ENCODE measurements at regions not wholly inside any gene's neighbourhood (a gene's known extent, or its start where the extent isn't known, plus 50 kb on each side); places are given as distances from the start of the nearest gene placed in this dataset.

DNA sequence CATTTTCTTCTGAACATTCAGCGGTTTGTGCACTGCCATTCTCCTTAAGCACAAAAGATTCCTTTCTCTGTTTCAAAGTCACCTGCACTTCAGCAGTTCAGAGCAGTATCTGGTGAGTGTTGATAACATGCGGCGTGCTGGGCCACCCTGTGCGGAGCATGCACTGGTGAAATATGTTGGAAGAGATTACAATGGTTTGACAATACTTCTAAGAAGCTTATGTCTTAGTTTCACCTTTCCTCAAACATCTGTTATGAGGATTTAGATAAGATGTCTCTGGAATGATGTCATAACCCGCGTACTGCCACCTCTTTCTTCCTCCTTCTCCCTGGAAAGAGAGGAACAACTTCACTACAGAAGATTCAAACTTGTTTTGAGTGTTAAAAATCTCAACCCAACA lies 650.3 kb downstream of the AJAP1 start:
- intact Hi-C loops (cut with micrococcal nuclease) = no loop called here

DNA sequence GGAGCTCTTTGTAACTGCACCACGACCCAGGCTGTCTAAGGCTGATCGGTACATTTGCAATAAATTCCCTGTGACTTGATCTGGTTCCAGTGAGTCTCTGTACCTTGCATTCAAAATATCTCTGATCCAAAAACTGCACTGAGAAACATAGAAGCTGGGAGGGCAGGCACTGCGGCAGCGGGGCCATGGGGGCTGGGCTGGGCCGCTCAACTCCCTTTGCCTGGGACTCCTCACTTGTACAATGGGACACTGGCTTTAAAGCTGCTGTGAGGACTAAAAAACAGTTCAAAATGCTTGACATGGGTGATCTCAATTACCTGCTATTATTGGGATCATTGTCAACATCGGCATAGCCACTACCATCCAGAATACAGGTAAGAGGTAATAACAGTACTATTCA lies 644.0 kb downstream of the AJAP1 start:
- intact Hi-C loops (cut with micrococcal nuclease) = no loop called here

DNA sequence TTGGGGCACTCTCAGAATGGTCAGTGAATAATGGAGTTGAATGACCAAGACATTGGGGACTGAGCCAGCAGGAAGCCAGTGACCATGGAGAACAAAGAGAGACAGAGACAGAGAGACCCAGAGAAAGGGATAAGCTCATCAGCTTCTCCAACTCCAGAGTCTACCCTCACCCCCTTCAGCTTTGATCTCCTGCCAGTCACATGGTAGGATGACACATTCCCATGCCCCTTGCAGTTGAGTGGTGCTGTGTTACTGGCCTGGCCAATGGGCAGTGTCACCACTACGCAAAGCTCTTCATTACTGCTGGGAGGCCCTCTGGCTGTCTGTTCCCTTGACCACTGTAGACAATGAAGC lies 643.5 kb downstream of the AJAP1 start:
- intact Hi-C loops (cut with micrococcal nuclease) = no loop called here

DNA sequence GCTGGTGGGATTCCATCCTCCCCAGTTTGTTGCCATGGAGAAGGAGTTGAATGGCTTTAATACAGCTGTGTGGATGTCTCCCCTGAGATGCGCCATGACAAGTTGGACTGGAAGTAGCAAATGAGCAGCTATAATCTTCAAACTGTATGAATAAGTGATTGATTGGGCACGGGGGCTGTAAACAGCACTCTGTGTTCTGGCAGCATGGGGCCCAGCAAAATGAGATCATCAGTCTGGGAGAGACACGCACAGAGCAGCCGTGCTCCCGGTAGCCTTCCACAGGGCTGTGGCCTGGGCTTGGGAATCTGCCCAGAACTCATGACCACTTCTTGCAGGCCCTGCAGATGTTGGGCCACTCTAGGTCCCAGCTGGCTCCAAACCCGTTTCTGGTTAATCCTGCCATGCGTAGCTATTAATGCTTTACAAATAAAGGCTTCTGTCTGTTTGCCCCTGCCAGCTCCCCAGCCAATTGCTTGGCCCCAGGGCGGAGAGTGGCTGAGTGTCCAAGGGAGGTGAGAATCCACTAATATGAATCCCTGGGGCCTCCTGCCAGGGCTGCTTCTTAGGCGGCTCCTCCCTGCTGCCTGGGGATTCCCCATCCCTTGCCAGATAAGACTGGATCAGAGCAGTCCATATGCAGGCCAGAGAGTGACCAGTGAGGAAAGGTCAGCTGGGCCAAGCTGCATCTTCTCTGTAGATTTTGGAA lies 642.9 kb downstream of the AJAP1 start:
- intact Hi-C loops (cut with micrococcal nuclease) = no loop called here

DNA sequence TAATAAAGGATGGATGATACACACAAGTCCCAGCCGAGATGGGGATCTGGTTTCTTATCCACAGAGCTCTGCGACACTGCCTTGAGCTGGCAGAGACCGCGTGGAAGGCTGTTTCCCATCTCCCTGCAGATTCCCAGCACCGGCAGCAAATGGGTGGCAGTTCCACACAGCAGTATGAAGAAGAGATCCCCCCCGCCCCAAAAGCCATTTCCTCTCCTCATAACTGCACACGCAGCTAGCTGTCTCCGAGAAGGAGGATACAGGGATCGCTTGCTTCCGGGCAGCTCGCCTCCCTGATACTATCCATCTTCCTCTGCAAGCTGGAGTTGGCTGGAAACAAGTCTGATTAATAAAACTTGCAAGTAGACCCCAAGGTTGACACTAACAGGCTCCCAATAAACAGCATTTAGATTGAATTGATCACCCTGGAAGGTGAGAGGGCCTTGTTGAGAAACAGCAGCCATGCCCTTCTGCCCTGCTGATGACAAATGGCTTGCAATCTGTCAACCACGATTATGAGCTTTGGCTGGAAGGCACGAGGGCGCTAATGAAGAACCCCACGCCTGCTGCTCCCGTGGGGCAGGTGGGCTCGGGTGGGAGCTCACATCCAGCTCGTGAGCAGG lies 642.3 kb downstream of the AJAP1 start:
- intact Hi-C loops (cut with micrococcal nuclease) = no loop called here

DNA sequence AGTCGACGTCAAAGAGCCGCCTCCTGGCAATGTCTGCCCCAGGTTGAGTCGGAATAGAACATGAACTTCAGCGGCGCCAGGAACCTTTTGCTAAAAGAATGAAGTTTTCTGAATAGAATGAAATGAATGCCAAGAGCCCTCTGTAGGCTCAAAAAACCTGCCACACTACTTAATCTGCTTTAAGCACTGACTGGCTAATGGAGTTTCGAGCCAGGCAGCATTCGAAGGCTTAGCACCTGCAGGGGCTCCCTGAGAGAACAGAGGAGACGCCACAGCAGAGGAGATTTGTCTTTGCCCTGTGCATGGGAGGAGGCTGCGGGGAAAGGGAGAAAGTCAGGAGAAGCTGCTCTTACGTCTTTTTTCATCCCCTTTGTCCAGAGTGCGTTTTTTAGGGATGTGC lies 641.7 kb downstream of the AJAP1 start:
- intact Hi-C loops (cut with micrococcal nuclease) = no loop called here

DNA sequence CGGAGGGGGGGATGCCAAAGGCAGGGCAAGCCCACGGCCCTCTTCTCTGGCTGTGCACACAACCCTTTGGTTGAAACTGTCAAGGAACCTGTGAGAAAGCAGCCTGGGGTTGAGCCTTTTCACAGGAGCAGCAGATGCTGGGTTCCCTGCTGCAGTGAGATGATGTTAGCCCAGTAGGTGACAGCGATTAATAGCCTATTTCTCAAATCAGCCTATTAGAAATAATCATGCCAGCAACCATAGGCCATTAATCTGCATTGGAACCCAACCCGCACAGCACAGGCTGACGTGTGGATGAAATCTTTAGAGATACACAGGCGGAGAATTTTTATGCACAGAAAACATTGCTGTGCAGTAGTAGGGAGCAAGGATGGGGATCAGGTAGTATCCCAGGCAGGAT lies 637.5 kb downstream of the AJAP1 start:
- intact Hi-C loops (cut with micrococcal nuclease) = no loop called here

DNA sequence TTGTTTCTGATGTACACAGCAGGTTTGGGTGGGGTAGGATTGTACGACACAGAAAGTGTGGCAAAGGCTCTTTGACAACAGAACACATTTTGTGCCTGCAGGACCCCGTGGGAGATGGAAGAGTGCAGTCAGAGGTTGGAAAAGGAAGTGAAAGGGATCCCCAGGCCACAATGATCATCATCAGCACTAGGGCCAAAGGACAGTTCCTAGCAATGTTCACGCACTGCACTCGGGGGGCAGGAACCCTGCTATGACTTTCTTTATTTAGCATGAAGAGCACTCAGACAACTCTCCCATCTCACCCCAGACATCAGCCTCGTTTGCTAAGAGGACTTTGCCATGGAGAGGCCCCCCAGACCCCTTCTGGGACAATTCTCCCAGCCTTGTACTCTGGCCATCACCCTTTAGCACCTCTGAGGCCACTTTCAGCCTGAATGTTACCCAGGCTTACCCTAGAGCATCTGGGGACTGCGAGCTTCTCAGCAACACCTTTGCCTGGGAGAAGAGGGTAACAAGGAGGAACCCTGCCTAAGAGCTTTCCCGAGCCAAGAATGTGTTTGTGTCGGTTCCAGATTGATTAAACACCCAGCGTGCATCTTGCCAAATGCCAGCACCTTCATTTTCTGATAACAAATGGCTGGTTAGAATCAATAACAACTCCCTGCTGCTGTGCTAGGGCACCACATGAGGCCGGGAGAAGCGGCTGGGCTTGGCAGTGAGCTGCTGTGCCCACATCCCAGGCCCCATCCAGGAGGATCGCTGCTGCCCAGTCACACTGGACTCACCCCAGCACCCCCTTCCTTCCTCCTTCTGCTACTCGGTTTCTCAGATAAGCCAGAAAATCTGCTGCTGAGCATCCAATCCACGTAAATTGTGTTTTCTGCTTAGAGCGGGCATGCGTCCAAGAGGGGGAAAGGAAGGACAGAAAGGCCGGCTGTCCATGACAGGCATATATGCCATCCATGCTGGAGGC lies 633.1 kb downstream of the AJAP1 start:
- intact Hi-C loops (cut with micrococcal nuclease) = no loop called here

DNA sequence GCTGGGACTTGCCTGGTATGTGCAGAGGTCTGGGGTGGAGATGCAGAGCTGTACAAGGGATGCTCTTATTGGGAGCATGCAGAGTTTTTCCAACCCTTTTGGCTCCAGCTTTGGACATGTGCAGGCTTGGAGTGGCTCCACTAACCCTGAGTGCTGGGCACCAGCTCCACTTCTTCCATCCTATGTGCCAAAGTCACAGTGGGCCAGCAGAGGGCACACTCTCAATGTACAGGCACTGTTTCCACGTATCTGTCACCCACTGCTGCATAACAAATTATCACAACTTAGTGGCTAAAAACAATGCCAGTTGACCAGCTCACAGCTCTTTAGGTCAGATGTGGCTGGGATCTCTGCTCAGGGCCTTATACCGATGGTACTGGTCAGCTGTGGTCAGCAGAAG lies 631.8 kb downstream of the AJAP1 start:
- intact Hi-C loops (cut with micrococcal nuclease) = no loop called here

DNA sequence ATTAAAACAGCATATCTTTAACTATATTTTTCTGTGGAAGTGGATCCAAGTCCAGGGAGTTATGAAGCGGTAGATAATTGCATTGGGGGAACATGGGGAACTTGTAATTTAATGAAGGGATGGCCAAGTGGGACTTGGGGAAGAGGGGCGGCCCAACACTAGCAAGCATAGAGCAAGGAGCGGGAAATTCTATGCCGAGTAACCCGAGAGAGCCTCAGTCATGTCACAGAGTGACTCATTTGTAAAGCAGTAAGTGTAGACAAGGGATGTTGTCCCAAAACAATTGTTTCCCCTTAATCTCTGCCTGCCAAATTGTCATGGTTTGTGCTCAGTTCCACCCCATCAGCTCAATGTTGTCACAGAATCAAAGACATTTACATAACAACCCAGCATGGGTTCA lies 620.1 kb downstream of the AJAP1 start:
- intact Hi-C loops (cut with micrococcal nuclease) = no loop called here

DNA sequence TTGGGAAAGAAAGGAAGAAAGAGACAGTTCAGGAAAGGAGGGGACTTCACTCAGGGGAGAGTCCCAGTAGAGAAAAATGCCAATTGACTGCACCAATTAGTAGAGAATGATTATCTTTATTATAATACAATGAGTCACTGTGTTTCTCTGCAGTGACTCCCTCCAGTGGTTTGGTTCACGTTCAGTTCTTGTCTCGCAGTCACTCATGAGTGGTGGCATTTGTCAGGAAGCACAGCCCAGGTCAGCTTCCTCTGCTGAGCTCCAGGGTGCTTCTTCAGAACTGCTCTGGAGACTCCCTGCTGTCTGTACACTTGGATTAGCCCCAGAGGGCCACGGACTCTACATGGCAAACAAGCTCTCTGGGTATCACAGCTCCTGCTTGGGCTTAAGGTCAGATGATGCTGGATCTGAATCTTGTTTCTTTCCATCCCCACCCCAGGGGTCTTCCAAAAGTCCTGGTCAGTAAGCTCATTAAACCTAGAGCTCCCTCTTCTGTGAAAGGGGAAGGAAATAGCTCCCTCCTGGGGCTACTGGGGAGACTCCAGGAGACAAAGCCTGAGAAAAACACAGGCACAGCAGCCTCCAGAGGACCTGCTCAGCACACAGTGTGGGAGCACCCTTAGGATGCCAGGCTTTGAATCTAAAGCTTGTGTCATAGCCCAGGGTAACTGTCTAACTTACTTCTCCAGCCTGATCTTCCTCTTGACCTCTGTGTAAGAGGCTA lies 619.0 kb downstream of the AJAP1 start:
- intact Hi-C loops (cut with micrococcal nuclease) = no loop called here

DNA sequence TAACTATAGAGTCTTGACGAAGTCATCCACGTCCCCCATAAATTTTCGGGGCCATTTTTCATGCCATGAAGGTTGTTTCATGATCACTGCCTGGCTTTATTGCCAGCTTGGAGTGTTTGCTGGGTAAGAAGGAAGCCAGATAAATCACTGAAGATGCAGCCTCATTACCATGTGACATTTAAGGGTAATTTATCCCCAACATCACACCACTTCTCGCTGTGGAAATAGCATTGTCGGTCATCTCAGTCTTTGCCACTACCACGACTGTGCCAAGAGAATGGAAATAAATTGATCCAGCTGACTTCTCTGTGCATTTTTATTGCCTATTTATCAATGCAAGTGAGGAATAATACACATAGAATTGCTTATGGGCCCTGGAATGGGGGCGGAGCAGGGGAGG lies 617.9 kb downstream of the AJAP1 start:
- intact Hi-C loops (cut with micrococcal nuclease) = no loop called here

DNA sequence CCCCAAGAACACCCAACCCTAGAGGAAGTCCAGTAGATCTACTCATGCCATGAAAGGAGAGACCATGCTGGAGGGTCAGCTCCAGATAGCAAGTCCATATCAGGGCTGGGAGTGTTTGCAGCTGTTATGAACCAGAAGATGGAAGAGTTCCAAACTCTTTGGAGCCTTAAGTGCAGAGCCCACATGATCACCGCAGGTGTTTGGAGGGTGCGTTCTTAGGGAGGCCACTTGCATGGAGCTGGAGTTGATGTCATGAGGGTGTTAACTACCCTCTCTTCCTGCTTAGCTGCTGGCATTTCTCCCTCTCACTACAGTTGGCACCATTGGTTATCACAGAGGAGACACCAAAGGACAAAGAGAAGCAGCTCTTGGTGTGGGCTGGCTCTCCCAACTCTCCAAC lies 616.9 kb downstream of the AJAP1 start:
- intact Hi-C loops (cut with micrococcal nuclease) = no loop called here

DNA sequence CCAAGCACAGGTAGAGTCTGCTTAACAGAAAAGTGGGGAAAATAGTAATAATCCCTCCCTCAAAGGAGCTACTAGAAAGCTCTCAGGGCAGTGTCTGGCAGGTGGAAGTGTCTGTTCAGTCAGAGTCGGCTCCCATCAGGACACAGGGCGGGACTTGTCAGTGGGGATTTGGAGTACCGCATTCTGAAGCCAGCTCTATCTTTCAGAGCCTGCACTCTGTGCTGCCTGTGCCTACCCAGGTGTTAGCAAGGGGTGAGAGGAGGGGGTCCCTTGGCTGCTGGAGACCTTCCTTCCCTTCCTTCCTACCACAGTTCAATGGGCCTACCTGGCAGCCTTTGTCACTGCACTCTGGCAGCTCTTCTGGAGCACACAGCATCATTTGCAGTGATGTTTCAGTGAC lies 615.5 kb downstream of the AJAP1 start:
- intact Hi-C loops (cut with micrococcal nuclease) = no loop called here

DNA sequence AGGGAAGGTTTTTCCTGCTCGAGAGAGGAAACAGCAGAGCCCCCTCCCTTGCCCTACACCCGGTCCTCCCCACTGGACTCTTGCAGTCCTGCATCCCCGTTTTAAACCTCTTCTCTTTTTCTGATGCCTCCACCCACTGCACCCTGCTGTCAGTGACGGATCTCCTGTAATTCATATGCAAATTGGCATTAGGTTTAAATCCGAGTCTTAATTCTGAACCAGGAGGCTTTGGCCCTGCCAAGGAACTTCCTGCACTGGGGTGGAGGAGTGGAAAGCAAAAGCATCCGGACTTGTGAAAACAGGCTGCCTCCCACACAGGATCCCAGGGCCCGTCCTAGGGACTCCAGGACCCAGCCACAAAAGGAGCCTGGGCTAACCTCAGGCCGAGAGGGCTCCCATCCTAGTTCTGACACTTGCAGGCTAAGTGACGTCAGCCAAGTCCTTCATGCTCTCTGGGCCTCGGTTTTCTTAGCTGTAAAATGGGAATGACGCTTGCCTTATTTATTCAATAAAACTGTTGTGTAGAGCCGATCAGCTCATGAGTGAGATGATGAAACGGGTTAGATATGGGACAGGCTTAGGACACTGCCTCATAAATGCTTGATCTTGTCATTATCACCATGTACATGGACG lies 613.3 kb downstream of the AJAP1 start:
- intact Hi-C loops (cut with micrococcal nuclease) = no loop called here

DNA sequence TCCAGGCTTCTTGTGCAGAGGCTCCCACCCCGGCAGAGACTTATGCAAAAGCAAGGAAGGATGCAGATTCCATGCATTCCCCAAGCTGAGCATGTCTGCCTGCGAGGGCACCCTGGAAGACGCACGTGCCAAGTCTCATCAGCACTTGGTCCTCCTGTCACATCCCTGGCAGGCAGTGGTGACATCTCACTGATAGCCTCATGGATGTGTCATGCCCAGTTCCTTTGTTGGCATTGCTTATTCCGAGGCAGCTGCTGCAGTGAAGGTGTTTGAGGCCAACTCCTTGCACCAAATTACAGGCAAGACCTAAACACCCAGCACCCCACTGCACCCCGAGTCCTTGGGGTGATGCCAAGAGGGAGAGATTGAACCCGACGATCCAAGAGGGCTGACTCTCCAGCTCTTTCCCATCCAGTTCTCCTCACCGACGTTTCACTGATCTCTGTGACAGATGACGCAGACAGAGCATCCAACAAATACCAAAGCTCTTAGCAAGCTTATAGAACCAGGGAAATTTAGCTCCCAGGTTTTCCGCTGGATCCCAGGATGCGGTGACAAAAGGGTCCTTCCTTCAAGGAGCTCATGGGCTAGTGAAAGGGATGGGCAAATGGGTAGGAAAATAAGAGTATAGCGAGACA lies 611.1 kb downstream of the AJAP1 start:
- intact Hi-C loops (cut with micrococcal nuclease) = no loop called here

DNA sequence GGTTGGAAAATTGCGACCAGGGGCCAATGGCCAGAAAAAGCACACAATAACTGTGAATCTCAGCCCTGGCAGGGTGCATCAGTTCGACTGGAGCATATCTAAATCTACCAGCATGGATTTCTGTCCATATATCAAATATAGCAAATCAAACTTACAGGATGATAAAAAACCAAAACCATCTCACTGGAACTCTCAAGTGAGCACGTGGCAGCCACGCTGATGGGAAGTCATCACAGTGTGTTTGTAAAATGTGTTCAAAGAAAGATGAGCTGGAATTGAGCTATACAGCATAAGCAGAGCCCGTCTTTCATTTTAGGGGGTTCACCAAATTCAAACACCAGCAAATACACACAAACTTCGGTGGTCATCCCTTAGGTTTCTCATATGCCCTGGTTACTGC lies 610.1 kb downstream of the AJAP1 start:
- intact Hi-C loops (cut with micrococcal nuclease) = no loop called here

DNA sequence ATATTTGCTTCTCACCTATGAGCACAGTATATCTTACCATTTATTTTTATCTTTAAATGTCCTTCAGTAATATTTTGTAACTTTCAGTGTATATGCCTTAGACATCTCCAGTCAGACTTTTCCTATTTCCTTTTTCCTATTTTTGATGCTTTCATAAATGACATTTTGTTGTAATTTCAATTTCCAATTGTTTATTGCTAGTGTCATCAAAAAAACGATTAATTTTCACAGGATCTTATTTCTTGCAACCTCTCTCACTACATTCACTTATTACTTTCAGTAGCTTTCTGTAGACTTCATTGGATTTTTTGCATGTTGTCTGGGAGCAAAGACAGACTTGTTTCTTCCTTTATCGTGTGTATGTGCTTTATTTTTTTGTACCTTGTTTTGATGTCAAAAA lies 602.4 kb downstream of the AJAP1 start:
- intact Hi-C loops (cut with micrococcal nuclease) = no loop called here

DNA sequence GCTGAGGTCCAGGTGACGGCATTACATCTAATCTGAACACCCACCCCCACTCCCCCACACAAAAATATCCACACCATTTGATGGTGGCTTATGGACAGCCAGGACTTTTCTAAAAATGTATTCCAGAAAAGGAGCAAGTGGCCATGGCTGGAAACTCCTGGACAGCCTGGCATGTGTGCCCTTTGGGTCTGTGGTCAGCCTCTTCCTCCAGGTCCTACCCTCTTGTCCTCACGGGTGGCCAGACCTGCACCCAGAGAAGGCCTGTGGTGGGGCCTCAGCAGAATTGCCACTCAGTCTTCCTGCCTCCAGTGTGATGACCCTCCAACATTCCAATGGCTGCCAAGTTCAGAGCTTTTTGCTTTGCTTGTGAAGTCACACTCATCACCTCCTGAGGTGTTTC lies 600.6 kb downstream of the AJAP1 start:
- intact Hi-C loops (cut with micrococcal nuclease) = no loop called here

DNA sequence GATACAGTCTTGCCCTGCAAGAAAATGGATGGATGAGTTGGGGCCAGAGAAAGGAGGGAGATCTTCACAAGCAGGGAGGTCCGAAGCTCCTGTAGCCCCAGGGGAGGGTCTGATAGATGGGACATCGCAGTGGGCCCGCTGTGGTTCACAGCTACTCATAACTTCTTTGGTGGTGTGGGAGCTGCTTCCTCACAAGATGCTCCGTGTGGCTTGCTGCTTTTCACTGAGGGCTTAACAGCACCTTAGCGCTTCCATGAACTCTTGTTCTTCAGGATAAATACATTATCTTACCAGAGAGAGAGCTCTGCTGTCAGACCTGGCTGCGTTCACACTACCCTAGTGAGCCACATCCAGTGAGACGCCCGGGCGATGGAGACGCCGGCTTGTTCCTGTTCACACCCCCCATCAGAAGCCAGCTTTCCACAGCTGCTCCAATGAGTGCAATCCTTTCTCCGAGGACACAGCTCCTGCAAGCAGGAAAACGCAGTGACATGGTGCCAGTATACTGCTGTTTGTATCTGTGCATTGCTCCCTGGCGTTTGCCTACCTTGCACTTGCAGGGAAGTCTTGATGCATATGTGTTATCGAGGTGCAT lies 599.8 kb downstream of the AJAP1 start:
- intact Hi-C loops (cut with micrococcal nuclease) = no loop called here
